HG03108 (cell line): ENCODE measurements at regions not wholly inside any gene's neighbourhood (a gene's known extent, or its start where the extent isn't known, plus 50 kb on each side); places are given as distances from the start of the nearest gene placed in this dataset.
A peak's percentile ranks its signal among the peaks of the same experiment; 100 is the strongest.

Experiments used
- ATAC-seq: cut with Tn5 transposase; IDR thresholded peaks from one replicate; pipeline ENCODE4 v1.9.1; 2021; ENCODE audit warnings: moderate library complexity; ENCODE audit not compliant: unreplicated experiment

- peak; percentile 45 for ATAC-seq
Observed at GRCh38 chr3:99542767-99543518, 95.5 kb upstream of the COL8A1 start.

- no peak for ATAC-seq
Observed at GRCh38 chr3:99541181-99541580, 97.2 kb upstream of the COL8A1 start.

DNA sequence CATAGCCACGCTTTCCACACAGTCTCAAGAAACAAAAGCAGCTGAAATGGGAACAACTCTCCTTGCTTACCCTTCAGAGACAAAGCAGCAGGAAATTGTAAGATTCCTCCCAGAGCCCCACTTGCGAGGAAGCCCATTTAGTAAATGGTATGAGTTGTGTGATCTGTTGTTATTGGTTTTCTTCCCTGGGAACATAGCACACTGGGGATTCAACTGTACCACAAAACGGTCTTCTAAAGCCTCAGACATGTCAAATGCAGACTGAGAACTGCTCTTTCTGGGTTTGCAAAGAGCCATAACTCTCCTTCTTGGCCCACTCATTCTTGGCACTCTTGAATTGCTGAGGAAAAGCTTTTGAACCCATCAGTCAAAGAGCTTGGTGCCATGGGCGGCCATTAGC is 101.0 kb upstream of the COL8A1 start:
- no peak for ATAC-seq

GRCh38 chr3:99536555-99537314 is 101.7 kb upstream of the COL8A1 start:
- no peak for ATAC-seq

GRCh38 chr3:99534951-99535704 is 103.3 kb upstream of the COL8A1 start:
- no peak for ATAC-seq

GRCh38 chr3:99532246-99532645 is 106.1 kb upstream of the COL8A1 start:
- no peak for ATAC-seq

DNA sequence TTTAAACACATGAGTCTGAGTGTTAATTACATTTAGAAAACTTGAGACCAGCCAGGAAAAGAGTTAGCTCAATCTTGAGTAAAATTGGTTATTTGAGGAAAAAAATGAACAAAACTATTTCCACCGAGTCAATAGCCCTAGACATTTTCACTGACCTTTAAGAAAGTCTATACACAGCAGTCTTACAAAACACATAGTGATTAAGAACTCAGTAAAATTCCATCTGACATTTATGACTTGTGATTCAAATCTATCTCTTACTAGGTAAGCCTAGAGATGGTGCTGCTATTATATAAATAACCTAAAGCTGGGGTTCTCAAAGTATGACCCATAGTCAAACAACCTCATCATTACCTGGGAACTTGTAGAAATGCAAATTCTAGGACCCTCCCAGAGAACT is 109.1 kb upstream of the COL8A1 start:
- ATAC-seq = no peak

GRCh38 chr3:99526921-99527320 is 111.5 kb upstream of the COL8A1 start:
- no peak for ATAC-seq

DNA sequence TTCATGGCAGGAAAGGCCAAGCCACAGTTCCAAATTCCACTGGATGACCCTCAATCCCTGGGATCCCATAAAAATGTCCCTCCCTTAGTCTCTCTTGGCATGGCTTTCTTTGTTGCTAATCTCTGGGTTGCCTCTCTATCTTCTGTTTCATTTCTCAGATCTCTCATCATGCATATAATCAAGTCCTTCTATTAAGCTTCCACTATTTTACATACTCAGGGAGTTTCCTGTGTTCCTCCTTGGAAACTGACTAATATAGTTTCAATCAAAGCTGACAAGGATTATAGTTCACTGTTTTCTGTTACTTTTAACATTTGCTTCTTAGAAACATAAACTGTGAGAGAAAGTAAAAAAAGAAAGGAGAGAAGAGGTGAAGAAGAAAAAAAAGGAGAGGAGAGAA is 113.8 kb upstream of the COL8A1 start:
- no peak for ATAC-seq

- no peak for ATAC-seq
Observed at GRCh38 chr3:99523431-99524127, 114.8 kb upstream of the COL8A1 start.

- ATAC-seq = no peak
Observed at GRCh38 chr3:99522147-99522546, 116.2 kb upstream of the COL8A1 start.

DNA sequence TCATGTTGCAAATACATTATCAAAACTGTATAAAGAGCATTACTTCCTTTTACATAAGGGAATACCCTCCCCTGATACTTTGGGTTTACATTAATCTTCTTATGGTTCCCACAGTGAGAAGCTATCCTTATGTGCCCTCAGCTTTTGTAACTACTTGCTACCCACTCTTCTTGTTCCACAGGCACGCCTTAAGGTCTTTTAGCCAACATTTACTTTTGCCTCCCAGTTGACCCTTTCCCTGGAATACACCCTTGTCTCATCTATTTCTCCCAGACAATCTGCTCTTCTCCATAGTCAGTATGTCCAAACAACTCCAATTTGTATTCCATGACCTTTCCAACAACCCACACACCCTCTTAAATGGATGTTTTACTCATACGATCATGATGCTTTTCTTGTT is 116.8 kb upstream of the COL8A1 start:
- ATAC-seq = no peak

DNA sequence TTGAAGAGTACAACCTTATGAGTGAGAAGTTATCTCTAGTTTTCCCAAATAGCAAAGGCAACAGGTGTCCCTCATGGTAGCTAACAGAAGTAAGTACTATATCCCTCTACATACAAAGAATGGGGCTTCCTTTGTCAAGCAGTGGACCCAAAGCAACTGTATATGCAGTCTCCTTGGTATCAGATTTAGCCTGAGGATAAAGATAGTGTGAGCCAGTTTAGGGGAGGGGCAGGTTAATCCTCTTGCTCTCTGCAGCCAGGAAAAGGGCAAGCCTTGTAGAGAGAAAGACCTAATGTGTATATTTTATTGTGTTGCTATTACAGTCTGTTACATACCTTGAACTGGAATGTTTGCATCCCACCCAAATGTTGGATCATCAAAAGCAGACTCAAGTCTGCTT is 117.9 kb upstream of the COL8A1 start:
- no peak for ATAC-seq

DNA sequence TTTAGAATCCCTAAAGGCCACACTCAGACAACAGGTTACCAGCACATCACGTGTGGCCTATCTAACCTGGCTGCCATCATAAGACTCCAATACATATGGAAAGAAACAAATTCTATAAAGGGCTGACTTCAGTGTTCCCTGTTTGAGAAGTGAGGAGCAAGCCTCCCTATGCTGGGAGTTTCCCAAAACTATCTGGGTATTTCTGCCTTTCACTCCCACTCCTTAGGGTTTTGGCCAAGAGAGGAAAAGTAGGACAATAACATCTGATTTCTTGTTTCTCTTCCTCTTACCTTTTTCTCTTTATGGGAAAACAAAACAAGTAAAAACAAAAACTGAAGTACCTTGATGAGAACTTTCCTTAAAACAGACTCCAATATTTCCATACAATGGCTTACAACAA is 121.5 kb upstream of the COL8A1 start:
- ATAC-seq = no peak

- no peak for ATAC-seq
Observed at GRCh38 chr3:99515891-99516290, 122.5 kb upstream of the COL8A1 start.

DNA sequence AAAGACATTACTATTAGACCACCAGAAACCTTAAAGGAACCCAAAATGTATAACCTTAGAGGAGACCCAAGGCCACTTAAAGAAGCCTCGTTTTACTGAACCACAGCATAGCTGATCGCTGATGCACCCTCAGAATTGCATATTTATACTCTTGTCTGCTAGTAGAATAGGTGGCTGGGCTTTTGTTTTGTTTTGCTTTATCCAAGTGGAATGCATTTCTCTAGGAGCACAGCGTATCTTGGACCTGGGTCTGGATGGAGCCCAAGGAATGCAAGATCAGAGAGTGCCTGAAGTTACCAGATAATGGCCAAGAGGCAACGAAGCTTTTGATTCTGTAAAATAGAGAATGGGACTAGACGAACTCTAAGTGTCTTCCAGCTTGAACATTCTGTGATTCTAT is 129.2 kb upstream of the COL8A1 start:
- ATAC-seq = no peak

- no peak for ATAC-seq
Observed at GRCh38 chr3:99508191-99508590, 130.2 kb upstream of the COL8A1 start.

DNA sequence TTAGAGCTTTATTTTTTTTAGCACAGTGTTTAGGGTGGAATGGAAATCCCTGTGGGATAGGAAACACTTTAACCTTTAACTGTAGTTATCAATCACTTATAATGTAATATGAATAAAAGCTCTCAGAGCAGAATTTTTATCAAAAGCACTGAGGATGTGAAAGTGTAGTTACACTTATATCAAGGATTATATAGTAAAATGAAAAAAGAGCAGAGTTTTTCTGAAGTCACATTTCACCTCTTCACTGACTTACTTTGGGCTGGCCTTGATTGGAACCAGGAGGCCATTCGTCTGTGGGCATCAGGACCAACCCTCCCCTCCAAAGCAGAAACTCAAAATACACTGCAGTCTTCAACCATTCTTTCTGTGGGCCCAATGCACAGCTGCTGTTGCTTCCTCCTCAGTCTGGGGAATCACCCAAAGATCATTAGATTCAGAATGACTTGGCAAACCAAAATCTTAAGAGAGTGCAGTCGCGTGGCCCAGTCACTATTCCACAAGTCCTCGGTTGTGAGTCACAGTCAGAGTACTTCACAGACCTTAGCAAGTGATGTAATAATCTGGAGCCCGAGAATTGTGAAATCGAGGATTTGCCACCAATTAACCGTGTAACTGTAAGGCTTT is 132.6 kb upstream of the COL8A1 start:
- ATAC-seq = peak; percentile 100

DNA sequence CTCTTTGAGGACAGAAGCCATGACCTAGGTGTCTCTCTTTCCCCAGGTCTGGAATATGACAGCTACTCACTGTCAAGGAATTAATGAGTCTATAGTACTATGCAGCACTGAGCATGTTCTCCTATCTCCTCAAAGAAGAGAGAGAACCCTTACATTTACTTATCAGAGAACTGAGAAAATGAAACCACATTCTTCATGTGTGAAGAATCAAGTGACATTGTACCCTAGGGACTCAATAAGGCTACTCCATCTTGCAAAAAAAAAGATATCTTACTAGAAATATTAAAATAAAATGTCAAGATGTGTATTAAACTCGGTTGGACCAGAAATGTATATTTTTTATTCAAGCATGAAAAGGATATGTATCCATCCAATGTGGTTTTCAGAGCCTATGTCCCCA is 133.2 kb upstream of the COL8A1 start:
- no peak for ATAC-seq

DNA sequence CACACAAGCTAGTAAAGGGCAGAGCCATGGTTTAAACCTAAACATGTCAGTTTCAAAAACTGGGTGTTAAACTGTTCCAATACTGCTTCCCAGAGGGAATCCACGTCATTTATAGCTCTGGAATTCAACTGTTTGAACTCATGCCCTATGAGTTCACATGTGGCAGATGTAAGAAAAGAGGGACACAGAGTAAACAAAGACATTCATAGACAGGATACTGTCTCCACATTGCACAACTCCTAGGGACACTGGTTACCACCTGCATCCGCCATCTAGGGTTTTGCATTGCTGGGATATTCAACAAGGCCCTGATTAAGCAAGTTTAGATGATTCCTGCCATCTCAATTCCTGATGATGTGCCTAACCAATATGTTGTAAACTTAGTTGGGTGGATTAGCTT is 134.1 kb upstream of the COL8A1 start:
- ATAC-seq = no peak

GRCh38 chr3:99503350-99503749 is 135.0 kb upstream of the COL8A1 start:
- ATAC-seq = no peak
